ENCODE measurements at regions not wholly inside any gene's neighbourhood (a gene's known extent, or its start where the extent isn't known, plus 50 kb on each side); places are given as distances from the start of the nearest gene placed in this dataset.

GRCh38 chr3:118436697-118437262 is 597.9 kb downstream of the IGSF11 start:
- no peak for DNase-seq (ENCODE audit: low spot score)

GRCh38 chr3:118445036-118445435 is 589.6 kb downstream of the IGSF11 start:
- DNase-seq (ENCODE audit: low spot score) = no peak

- DNase-seq (ENCODE audit: low spot score) = no peak
Observed at GRCh38 chr3:118447339-118447738, 587.3 kb downstream of the IGSF11 start.

GRCh38 chr3:118466795-118467330 is 567.8 kb downstream of the IGSF11 start:
- DNase-seq (ENCODE audit: low spot score) = no peak

- no peak for DNase-seq (ENCODE audit: low spot score)
Observed at GRCh38 chr3:118468801-118469200, 565.8 kb downstream of the IGSF11 start.

- DNase-seq (ENCODE audit: low spot score) = no peak
Observed at GRCh38 chr3:118472586-118472985, 562.1 kb downstream of the IGSF11 start.

GRCh38 chr3:118473343-118473742 is 561.3 kb downstream of the IGSF11 start:
- DNase-seq (ENCODE audit: low spot score) = no peak

- DNase-seq (ENCODE audit: low spot score) = no peak
Observed at GRCh38 chr3:118476885-118477618, 557.6 kb downstream of the IGSF11 start.

GRCh38 chr3:118477768-118478167 is 556.9 kb downstream of the IGSF11 start:
- no peak for DNase-seq (ENCODE audit: low spot score)

GRCh38 chr3:118478706-118479276 is 555.9 kb downstream of the IGSF11 start:
- DNase-seq (ENCODE audit: low spot score) = no peak

- no peak for DNase-seq (ENCODE audit: low spot score)
Observed at GRCh38 chr3:118479376-118479775, 555.3 kb downstream of the IGSF11 start.

GRCh38 chr3:118480101-118480860 is 554.4 kb downstream of the IGSF11 start:
- DNase-seq (ENCODE audit: low spot score) = no peak

- DNase-seq (ENCODE audit: low spot score) = no peak
Observed at GRCh38 chr3:118485693-118486092, 549.0 kb downstream of the IGSF11 start.

- DNase-seq (ENCODE audit: low spot score) = no peak
Observed at GRCh38 chr3:118487734-118488133, 546.9 kb downstream of the IGSF11 start.

- DNase-seq (ENCODE audit: low spot score) = no peak
Observed at GRCh38 chr3:118488732-118489131, 545.9 kb downstream of the IGSF11 start.

- DNase-seq (ENCODE audit: low spot score) = no peak
Observed at GRCh38 chr3:118495206-118495605, 539.4 kb downstream of the IGSF11 start.

- no peak for DNase-seq (ENCODE audit: low spot score)
Observed at GRCh38 chr3:118497274-118497673, 537.4 kb downstream of the IGSF11 start.

- no peak for DNase-seq (ENCODE audit: low spot score)
Observed at GRCh38 chr3:118501152-118501551, 533.5 kb downstream of the IGSF11 start.

- DNase-seq (ENCODE audit: low spot score) = no peak
Observed at GRCh38 chr3:118504906-118505305, 529.7 kb downstream of the IGSF11 start.

GRCh38 chr3:118505784-118506183 is 528.9 kb downstream of the IGSF11 start:
- DNase-seq (ENCODE audit: low spot score) = no peak

GRCh38 chr3:118511402-118511801 is 523.2 kb downstream of the IGSF11 start:
- DNase-seq (ENCODE audit: low spot score) = no peak

- DNase-seq (ENCODE audit: low spot score) = no peak
Observed at GRCh38 chr3:118512301-118512700, 522.3 kb downstream of the IGSF11 start.

- DNase-seq (ENCODE audit: low spot score) = no peak
Observed at GRCh38 chr3:118525077-118525476, 509.6 kb downstream of the IGSF11 start.
